NCI-H82 (cell line): ENCODE measurements at regions not wholly inside any gene's neighbourhood (a gene's known extent, or its start where the extent isn't known, plus 50 kb on each side); places are given as distances from the start of the nearest gene placed in this dataset.
"Not testable (repeated sequence)": the region's sequence is repeated elsewhere in the genome, so short reads cannot be mapped to it uniquely, and the experiment has no call there.

Experiments used
- DNase-seq: peaks from one replicate; lab custom pipeline; 2025; lab: John Stamatoyannopoulos, UW

- DNase-seq, result no peak
These were observed 86.4 kb upstream of the TMEM45B start for GRCh38 chr11:129729216-129729615.

GRCh38 chr11:129729823-129730222 is 85.8 kb upstream of the TMEM45B start:
- no peak for DNase-seq

- DNase-seq, result no peak
These were observed 84.3 kb upstream of the TMEM45B start for GRCh38 chr11:129731316-129731715.

DNA sequence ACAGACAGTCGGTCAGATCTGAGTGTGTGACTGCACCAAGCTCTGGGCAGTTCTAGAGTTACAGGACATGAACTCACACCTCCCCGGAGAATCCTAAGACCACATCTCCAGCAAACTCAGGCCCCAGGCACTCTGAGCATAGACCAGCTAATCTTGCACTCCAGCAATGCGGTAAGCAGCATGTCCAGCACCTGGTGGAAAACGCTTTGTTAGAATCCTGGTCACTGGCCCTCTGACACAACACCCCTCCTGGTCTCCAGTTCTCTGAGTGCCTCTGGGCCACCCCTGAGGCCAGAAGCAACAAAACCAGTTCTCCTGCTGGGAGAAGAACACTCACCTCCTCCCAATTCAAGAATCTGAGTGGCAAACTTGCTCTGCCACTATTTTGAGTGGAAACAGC is 82.7 kb upstream of the TMEM45B start:
- no peak for DNase-seq

- no peak for DNase-seq
These were observed 82.3 kb upstream of the TMEM45B start for GRCh38 chr11:129733384-129733783.

DNA sequence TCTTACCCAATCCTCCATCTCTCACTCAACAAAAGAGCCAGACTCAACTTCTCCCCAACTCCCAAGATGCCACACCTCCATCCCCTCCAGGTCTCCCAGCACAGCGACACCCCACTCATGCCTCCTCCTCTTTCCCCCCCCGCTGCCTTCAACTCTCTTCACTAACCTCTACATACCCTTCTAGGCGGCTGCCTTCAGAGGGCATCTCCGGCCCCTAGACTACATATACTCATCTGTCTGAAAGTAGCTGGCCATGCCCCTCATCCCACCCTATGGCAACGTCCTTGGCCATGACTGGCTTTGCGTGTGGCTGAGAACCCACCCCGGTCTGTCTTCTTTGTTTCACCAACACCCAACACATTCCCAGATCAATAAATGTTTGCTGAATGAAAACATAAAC is 81.7 kb upstream of the TMEM45B start:
- no peak for DNase-seq

- no peak for DNase-seq
These were observed 81.0 kb upstream of the TMEM45B start for GRCh38 chr11:129734654-129735053.

- DNase-seq, result no peak
These were observed 77.8 kb upstream of the TMEM45B start for GRCh38 chr11:129737831-129738230.

- DNase-seq, result no peak
These were observed 77.4 kb upstream of the TMEM45B start for GRCh38 chr11:129738242-129738641.

DNA sequence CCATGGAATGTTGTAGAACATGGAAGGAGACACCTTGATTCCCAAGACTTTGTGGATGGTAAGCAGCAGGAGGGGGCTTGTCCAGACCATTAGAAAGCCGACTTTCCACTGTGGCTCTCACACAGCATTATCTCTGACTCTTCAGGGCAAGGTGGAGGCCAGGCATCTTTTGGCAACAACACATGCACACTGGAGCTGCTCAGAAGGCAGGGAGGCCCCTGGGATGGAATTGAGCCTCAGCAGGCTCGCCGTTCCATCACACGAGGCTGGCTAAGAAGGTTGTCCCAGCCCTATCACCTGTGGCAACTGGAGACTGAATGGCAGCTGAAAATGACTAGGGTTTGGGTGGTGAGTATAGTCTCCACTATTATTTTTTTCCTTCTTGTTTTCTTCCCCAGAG is 76.3 kb upstream of the TMEM45B start:
- DNase-seq, result no peak

- DNase-seq, result no peak
These were observed 75.4 kb upstream of the TMEM45B start for GRCh38 chr11:129740125-129740719.

DNA sequence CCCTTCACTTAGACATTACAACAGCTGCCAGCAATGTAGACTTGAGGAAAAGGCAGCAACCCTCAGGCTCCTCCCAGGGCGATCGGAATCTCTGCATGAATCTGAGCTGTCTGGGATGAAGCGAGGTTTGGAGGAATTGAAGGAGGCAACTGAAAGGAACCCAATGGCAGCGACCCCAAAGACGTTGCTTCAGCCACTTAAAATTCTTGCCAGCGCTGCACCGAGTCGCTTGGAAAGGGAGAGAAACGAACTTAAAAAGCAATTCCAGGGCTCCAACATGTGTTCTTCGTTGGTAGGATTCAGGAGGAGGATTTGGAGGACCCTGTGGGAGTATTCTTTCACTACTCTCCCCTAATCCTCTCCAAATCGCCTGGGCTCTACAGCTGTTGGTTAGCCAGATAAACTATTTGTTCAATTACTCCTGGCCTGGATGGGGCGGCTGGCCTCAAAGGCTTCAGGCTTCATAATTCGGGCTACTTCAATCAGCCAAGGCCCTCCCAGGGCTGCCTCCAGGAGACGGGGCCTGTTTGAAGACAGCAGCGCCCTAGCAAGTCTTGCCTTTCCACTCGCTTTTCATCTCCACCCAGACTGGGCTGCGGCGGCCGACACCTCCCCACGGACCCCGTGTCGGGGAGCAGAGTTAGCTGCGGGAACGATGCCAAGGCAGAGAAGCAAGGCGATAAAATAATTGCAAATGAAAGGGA is 72.4 kb upstream of the TMEM45B start:
- DNase-seq, result peak; percentile 76

DNA sequence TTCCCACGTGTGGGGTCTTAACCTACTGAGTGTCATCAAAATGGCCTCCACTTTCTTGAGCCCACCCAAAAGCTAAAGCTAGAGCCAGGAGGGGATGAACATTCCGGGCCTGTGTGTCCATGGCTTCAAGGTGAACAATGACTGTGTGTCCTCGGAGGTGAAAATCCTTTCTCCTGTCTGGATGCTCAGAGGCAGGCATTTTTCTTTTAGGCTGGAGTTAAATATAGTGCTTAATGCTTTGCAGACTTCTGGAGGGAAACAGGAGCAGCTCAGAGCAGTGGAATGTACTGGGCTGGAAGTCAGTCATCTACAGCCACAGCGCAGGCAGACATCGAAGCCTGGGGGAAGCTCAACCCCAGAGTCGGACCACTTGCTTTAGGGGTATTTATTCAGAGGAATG is 68.6 kb upstream of the TMEM45B start:
- DNase-seq, result no peak

DNA sequence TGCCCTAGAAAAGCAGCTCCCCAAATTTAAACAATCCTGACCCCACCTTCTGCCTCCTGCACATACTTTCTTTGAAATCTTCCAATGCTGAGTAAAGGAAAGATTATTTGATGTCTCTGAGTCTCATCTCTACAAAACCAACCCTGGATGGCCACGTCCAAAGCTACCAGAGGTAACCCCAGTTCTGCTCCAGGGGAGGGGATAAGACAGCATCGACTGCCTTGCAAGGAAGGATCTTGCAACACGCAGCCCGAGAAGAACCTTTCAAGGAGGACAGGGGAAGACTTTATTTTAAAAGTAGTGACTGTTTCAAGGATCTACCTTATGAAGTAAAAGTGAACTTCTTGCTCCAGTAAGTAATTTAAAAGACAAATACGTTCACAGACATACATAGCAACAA is 66.5 kb upstream of the TMEM45B start:
- no peak for DNase-seq

GRCh38 chr11:129750343-129751292 is 65.0 kb upstream of the TMEM45B start:
- DNase-seq, result peak; percentile 68

- no peak for DNase-seq
These were observed 64.1 kb upstream of the TMEM45B start for GRCh38 chr11:129751511-129751910.

DNA sequence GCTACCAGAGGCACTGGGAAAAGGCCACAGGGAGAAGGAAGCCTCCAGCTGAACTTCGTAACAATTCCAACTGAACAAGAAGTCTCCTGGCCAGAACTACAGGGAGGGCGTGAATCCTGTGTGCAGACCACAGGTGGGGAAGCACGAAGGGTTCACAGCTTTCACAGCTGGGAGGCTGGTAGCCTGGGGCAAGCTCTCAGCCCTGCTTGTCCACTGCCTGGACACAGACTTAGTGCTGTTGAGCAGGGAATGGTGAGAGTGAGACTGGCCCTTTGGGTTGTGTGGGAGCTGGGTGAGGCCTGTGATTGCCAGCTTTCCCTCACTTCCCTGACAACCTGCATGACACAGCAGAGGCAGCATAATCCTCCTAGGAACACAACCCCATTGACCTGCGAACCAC is 52.1 kb upstream of the TMEM45B start:
- DNase-seq, result not testable (repeated sequence)

DNA sequence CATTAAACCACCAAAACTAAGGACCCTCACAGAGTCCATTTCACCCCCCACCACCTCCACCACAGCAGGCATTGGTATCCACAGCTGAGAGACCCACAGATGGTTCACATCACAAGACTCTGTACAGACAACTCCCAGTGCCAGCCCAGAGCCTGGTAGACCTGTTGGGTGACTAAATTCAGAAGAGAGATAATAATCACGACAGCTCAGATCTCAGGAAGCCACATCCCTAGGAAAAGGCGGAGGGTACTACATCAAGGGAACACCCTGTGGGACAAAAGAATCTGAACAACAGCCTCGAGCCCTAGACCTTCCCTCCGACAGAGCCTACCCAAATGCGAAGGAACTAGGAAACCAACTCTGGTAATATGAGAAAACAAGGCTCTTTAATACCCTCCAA is 51.4 kb upstream of the TMEM45B start:
- DNase-seq, result not testable (repeated sequence)
